22Rv1 (cell line): ENCODE measurements at regions not wholly inside any gene's neighbourhood (a gene's known extent, or its start where the extent isn't known, plus 50 kb on each side); places are given as distances from the start of the nearest gene placed in this dataset.

Experiments
- CTCF ChIP-seq: fragments of 450-650 bp; IDR thresholded peaks from 2 replicates; pipeline ENCODE4 v1.5.1; 2017; ENCODE audit warnings: mild to moderate bottlenecking
- ZFX ChIP-seq: fragments of 450-650 bp; IDR thresholded peaks from 2 replicates; pipeline ENCODE4 v1.6.1; 2017; ENCODE audit warnings: antibody characterized with exemption, borderline replicate concordance

GRCh38 chr6:40288919-40289318 is 298.2 kb downstream of the LRFN2 start:
- no peak for TF ChIP-seq CTCF
- no peak for TF ChIP-seq ZFX
